ENCODE measurements at regions not wholly inside any gene's neighbourhood (a gene's known extent, or its start where the extent isn't known, plus 50 kb on each side); places are given as distances from the start of the nearest gene placed in this dataset.

- Mint-ChIP-seq H3K36me3 (ENCODE audit: low read depth) (no peaks in the 10 kb centered on the region), H3K9me3 (peaks cover 19% of the 10 kb centered on the region), H3K4me1 (ENCODE audit: low read depth) (no peaks in the 10 kb centered on the region), H3K27ac (no peak overlapping the region), H3K4me3 (no peak overlapping the region), H3K27me3 (ENCODE audit: insufficient read depth) (peaks cover 3% of the 10 kb centered on the region; the same call in 1 of the 2 replicates)
- DNase-seq, result no peak
- TF ChIP-seq CTCF (IDR thresholded peaks at IDR 0.05), result no peak
Observed at GRCh38 chr1:177346790-177347359, 176.1 kb downstream of the BRINP2 start.

- Mint-ChIP-seq H3K27ac (no peak overlapping the region), H3K27me3 (ENCODE audit: insufficient read depth) (no peaks in the 10 kb centered on the region), H3K9me3 (peaks cover 28% of the 10 kb centered on the region), H3K4me3 (no peak overlapping the region), H3K36me3 (ENCODE audit: low read depth) (no peaks in the 10 kb centered on the region), H3K4me1 (ENCODE audit: low read depth) (no peaks in the 10 kb centered on the region)
- TF ChIP-seq CTCF (IDR thresholded peaks at IDR 0.05), result no peak
- DNase-seq, result no peak
Observed at GRCh38 chr1:177343445-177343844, 172.7 kb downstream of the BRINP2 start.

GRCh38 chr1:177341773-177342172, 171.0 kb downstream of the BRINP2 start:
- no peak overlapping the region for H3K4me3 Mint-ChIP-seq
- no peak for TF ChIP-seq CTCF (IDR thresholded peaks at IDR 0.05)
- no peaks in the 10 kb centered on the region for H3K27me3 Mint-ChIP-seq (ENCODE audit: insufficient read depth)
- no peaks in the 10 kb centered on the region for H3K36me3 Mint-ChIP-seq (ENCODE audit: low read depth)
- no peak for DNase-seq
- peaks cover 39% of the 10 kb centered on the region for H3K9me3 Mint-ChIP-seq
- no peaks in the 10 kb centered on the region for H3K4me1 Mint-ChIP-seq (ENCODE audit: low read depth)
- no peak overlapping the region for H3K27ac Mint-ChIP-seq

DNA sequence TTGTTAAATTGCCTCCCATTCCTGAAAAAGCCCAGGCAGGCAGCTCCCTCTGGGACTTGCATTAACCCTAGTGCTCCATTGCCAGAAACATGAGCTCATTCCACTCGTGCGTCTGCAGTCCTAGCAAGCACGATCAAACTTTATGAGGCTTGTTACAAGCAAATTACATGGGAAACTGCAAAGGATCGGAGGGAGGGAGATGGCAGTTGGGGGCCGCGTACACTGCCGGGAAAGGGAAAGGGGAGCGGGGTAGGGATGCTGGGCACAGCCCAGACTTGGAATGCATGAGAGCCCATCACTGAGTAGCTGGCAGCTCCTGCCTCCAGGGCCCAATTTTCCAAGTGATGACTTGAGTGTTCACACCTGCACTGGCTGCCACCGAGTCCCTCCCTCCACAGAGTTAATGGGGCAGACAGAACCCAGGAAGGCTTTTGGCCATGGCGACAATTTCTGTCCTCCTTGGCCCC, 169.9 kb downstream of the BRINP2 start:
- Mint-ChIP-seq H3K4me1 (ENCODE audit: low read depth) (no peaks in the 10 kb centered on the region), H3K4me3 (no peak overlapping the region), H3K27me3 (ENCODE audit: insufficient read depth) (no peaks in the 10 kb centered on the region), H3K9me3 (peaks cover 41% of the 10 kb centered on the region), H3K36me3 (ENCODE audit: low read depth) (no peaks in the 10 kb centered on the region), H3K27ac (no peak overlapping the region)
- no peak for DNase-seq
- no peak for TF ChIP-seq CTCF (IDR thresholded peaks at IDR 0.05)

DNA sequence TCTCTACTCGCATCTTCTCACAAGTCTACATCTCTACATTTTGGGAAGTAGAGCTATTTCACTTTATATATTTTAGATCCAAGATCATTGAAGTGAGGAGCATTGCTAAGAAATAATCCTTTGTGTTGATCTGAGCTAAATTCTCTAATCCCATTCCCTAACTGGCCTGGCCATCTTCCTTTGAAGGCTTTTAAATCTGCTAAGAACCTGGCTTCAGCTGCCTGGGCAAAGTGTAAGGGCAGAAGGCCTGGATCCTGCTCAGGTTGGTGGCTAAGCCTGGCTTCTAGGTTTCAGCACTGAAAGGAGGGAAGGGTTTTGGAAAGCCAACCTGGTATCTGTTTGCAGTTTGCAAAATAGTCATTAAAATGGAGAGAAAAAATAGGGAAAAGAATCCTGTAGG, 167.6 kb downstream of the BRINP2 start:
- Mint-ChIP-seq H3K27ac (no peak overlapping the region), H3K9me3 (peaks cover 45% of the 10 kb centered on the region), H3K4me1 (ENCODE audit: low read depth) (no peaks in the 10 kb centered on the region), H3K4me3 (no peak overlapping the region), H3K27me3 (ENCODE audit: insufficient read depth) (no peaks in the 10 kb centered on the region), H3K36me3 (ENCODE audit: low read depth) (no peaks in the 10 kb centered on the region)
- no peak for TF ChIP-seq CTCF (IDR thresholded peaks at IDR 0.05)
- DNase-seq, result no peak

DNA sequence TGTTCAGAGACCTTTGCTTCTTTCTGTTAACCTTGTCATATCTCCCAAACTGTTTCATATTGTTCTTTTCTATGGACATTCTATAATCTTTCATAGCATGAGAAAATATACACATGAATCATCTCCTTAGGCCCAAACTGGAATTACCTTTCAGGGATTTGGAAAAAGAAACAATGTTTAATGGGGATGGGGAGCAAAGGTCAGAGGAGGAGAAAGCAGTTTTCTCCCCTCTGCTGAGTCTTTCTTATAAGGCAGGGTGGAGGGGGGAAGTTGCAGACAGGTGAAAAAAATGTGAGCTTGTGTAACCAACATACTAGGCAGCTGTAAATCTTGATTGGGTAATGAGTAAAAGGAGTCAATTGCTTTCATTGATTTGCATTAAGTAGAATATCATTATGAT, 164.1 kb downstream of the BRINP2 start:
- no peak for TF ChIP-seq CTCF (IDR thresholded peaks at IDR 0.05)
- H3K4me3 Mint-ChIP-seq, result no peak overlapping the region
- H3K4me1 Mint-ChIP-seq (ENCODE audit: low read depth), result no peaks in the 10 kb centered on the region
- no peak overlapping the region for H3K27ac Mint-ChIP-seq
- no peaks in the 10 kb centered on the region for H3K27me3 Mint-ChIP-seq (ENCODE audit: insufficient read depth)
- no peaks in the 10 kb centered on the region for H3K36me3 Mint-ChIP-seq (ENCODE audit: low read depth)
- H3K9me3 Mint-ChIP-seq, result peaks cover 42% of the 10 kb centered on the region
- DNase-seq, result no peak
